ENCODE measurements at regions not wholly inside any gene's neighbourhood (a gene's known extent, or its start where the extent isn't known, plus 50 kb on each side); places are given as distances from the start of the nearest gene placed in this dataset.
"Not testable (repeated sequence)": the region's sequence is repeated elsewhere in the genome, so short reads cannot be mapped to it uniquely, and the experiment has no call there.

GRCh38 chr6:153572371-153572770 lies 441.3 kb upstream of the RGS17 start:
- no peak for ATAC-seq
- DNase-seq (ENCODE audit: low spot score): no peak

DNA sequence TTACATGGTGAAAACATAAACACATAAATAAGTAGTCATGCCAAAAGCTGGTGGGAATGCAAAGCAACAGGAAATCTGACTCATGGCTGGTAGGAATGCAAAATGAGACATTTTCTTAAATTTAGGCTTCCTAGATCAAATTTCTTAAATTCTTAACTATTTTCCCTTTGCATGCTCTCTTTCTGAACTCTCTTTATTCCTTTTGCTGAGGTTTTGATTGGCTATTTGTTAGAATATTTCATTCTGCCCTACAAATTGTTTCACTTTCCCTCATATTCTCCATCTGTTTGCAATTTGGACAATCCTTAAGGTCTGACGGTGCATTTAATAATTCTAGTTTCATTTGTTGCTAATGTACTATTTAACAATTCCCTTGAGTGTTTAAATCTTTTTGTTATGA lies 437.5 kb upstream of the RGS17 start:
- no peak for DNase-seq (ENCODE audit: low spot score)
- no peak for ATAC-seq

DNA sequence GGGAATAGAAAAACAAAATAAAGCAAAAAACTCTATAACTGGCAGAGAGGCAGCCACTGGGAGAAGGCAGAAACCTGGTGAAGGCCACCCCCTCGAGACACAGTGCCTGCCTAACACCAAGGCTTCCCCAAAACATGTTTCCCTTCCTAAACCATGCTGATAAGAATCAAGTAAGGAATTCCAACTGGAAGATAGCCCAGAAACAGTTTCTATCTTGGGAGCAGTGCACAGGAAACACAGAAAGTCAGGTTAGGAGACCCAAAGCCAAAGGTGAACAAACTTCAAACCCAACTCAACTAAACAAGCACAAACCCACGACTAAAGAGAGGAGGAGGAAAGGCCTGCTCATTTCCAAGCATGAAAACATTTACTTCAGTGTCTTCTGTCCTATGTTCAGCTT lies 433.7 kb upstream of the RGS17 start:
- DNase-seq (ENCODE audit: low spot score) (no peak), ATAC-seq (no peak)

GRCh38 chr6:153563001-153563400 lies 431.9 kb upstream of the RGS17 start:
- DNase-seq (ENCODE audit: low spot score) (no peak), ATAC-seq (no peak)

DNA sequence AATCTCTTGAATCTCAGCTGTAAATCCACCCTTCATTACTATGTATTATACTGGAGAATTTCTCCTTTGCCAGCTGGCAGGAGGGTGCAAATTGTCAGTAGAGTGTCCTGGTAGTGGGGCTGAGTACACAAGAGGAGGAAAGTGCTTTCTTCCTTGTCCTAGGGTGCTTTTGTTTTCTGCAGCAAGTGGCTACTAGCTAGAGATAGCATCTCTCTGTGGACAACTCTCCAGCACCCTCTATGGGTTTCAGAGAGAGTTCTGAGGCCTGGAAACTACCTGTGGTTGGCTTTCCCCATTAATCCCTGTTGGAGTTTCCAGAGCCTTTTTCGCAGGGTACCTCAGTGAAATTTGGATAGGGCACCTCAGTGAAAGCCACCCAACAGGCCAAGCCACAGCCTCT lies 422.5 kb upstream of the RGS17 start:
- DNase-seq (ENCODE audit: low spot score) (no peak), ATAC-seq (no peak)

DNA sequence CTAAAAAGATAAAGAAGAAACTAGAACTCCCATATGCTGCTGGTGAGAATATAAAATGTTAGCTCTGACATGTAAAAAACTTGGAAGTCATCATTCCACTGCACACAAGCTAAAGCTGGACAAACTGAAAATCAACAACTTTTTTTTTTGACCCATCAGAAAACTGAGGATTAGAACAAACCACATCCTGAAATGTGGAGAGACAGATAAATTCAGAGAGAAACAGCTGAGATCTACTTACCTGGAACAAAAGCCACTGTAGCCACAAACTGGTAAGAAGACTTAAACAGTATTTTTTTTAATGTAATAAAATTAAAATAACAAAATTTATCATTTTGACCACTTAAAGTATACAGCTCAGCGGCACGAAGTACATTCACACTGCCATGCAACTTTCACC lies 408.5 kb upstream of the RGS17 start:
- no peak for DNase-seq (ENCODE audit: low spot score)
- ATAC-seq: no peak

DNA sequence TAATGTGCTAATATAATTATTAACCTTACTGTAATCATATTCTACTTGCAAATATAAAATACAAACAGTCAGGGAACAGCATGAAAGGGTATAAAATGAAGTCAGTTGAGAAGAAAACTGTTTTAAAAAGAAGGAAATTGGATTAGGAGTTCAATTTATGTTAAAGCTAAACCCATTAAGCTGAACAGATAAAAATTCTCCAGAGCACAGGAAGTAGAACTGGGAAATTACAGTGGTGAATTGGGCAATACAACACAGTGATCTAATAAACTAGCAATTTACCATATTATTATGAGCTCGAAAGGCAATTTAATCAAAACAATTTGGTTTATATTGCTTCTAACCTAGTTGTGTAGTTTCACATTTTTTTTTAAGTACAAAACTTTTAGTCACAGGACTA lies 407.4 kb upstream of the RGS17 start:
- DNase-seq (ENCODE audit: low spot score) (no peak), ATAC-seq (no peak)

DNA sequence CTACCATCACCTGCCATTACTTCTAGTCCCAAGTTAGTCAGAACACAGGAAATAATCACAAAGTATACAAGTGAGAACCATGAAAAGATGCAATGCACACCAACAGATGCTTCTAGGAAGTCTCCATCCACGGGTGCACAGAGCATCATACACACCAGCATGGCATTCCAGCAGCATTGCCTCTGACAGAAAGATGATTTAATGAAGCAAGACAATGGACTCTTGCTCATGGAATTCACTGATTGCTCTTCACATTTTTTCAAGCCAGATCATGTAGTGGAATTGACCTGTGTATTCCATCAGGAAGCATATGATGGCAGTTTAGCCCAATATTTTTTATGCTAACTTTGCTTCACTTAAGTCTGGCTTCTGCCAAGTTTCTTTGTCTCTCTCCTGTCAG lies 406.3 kb upstream of the RGS17 start:
- ATAC-seq (no peak), DNase-seq (ENCODE audit: low spot score) (no peak)

GRCh38 chr6:153526479-153526878 lies 395.4 kb upstream of the RGS17 start:
- DNase-seq (ENCODE audit: low spot score): no peak
- no peak for ATAC-seq

- no peak for DNase-seq (ENCODE audit: low spot score)
- no peak for ATAC-seq
These were observed 394.9 kb upstream of the RGS17 start for GRCh38 chr6:153525998-153526397.

- ATAC-seq (no peak), DNase-seq (ENCODE audit: low spot score) (no peak)
These were observed 392.3 kb upstream of the RGS17 start for GRCh38 chr6:153523390-153523789.

DNA sequence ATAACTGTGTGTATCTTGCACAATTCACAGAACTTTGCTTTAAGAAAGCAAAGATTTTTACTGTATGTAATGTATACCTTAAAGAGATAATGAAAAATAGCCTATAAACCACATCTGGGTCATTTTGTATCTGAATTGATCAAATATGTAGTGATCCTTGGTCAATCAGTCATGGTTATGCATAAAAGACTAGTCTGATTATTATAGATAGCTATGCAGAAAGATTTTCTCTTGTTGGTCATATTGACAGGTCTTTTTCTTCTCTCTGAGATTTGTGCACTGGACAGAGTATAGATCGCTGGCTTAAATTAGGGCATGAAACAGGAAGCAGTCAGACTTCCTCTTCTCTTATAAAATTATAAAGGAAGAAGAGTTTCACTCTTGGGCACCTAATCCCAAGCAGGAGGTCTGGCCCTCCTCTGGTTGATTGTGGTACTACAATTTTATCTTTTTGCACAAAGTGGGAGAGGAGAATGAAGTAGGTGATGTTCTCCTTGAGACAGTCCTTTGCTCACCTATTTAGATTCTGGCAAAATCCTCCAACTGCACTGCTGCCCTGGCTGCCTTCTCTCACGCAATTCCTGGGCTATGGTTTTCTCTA lies 380.9 kb upstream of the RGS17 start:
- ATAC-seq: peak; percentile 93
- DNase-seq (ENCODE audit: low spot score): no peak

GRCh38 chr6:153503810-153504209 lies 372.7 kb upstream of the RGS17 start:
- ATAC-seq (no peak), DNase-seq (ENCODE audit: low spot score) (no peak)

DNA sequence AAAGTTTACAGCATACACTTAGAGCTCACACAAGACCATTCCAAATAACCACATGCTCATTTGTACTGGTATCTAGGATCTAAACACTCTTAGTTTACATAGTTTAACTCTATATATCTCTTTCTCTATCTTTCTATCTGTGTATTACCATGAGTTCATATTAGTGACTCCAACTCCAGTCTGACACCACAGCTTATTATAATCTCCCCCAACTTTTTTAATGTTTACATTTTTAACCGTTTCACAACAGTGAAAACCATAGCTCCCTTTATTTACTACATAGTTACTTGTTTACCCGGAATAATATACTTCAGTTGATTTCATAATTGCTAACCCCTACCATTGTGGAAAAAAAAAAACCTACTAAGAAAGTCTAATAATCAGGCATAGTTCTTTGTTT lies 362.4 kb upstream of the RGS17 start:
- ATAC-seq: no peak
- DNase-seq (ENCODE audit: low spot score): no peak

DNA sequence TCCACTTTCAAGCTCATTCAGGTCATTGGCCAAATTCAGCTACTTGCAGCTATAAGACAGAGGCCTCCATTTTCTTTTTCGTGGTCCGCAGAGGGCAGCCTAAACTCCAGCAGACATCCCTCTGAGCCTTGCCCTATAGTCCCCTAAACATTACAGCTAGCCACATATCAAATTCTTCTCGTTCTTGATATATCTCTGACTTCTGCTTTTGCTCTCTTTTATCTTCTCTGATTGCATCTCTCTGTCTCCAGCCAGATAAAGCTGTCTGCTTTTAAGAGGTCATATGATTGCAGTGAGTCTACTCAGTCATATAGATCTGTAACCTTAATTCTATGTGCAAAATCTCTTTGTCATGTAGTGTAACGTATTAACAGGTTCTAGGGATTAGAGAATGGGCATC lies 358.4 kb upstream of the RGS17 start:
- DNase-seq (ENCODE audit: low spot score) (no peak), ATAC-seq (no peak)

- no peak for ATAC-seq
These were observed 357.2 kb upstream of the RGS17 start for GRCh38 chr6:153488267-153488666.

GRCh38 chr6:153485072-153485471 lies 354.0 kb upstream of the RGS17 start:
- DNase-seq (ENCODE audit: low spot score) (no peak), ATAC-seq (no peak)

More at GRCh38 chr6:153488267-153488666, 357.2 kb upstream of the RGS17 start:
- DNase-seq (ENCODE audit: low spot score): no peak

DNA sequence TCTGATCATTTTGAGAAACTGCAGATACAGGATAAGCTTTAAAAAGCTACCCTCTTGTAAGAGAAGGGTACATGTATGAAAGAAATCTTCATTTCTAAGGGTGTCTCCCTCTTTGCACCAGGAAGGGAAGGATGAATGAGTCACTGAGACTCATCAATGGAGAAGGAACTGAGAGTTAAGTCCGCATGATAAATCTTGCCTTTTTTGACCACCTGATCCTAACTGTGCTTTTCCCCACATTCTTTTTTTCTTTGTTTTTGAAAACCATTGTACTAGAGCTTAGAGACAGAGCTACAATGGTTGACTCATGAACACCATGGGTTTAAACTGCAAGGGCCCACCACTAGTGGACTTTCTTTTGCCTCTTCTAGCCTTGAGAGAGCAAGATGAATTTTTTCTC lies 353.0 kb upstream of the RGS17 start:
- ATAC-seq (no peak), DNase-seq (ENCODE audit: low spot score) (no peak)

DNA sequence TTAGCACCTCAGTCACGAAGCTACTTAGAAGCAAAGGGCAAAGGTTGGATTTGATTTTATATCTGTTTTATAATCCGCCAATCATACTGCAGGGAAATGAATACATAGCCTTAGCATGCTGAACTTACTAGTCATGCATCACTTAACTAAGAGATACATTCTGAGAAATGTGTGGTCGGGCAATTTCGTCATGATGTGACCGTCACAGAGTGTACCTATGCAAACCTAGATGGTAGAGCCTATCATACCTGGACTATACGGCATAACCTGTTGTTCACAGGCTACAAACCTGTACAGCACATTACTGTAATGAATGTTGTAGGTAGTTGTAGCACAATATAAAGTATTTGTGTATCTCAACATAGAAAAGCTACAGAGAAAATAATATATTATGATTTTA lies 345.2 kb upstream of the RGS17 start:
- DNase-seq (ENCODE audit: low spot score) (no peak), ATAC-seq (no peak)

DNA sequence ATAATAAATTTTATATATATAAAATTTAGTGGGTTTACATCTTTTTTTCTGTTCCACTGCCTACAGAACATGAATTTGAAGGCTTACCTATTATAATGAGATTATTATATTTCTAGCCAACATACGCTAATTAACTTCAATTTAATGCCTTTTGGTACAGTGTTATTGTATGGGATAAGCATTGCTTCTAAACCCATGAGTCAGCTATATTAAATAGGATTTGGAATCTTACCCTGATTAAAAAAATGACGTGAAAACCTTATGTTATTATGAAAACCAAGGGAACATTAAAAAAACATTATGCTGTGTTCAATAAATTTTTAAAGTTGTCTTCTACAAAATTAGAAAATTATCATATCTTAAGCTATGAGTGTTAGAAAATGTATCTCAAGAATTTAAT lies 334.0 kb upstream of the RGS17 start:
- ATAC-seq (no peak), DNase-seq (ENCODE audit: low spot score) (no peak)

DNA sequence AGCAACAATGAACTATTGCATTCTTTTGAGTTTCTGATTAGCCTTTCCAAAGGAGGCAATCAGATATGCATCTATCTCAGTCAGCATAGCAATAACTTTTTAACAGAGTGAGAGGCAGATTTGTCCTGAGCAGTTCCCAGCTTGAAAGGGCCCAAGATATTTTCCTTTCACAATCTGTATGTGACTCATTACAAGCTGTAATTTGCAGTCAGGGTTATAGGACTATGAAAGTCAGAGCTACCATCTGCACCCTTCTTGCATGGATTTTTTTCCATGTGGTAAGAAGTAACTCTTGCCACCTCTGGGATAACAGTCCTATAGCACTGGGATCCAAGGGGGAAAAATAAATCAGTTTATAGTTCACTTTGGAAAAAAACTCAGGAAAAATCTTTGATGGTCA lies 318.2 kb upstream of the RGS17 start:
- ATAC-seq (no peak), DNase-seq (ENCODE audit: low spot score) (no peak)

DNA sequence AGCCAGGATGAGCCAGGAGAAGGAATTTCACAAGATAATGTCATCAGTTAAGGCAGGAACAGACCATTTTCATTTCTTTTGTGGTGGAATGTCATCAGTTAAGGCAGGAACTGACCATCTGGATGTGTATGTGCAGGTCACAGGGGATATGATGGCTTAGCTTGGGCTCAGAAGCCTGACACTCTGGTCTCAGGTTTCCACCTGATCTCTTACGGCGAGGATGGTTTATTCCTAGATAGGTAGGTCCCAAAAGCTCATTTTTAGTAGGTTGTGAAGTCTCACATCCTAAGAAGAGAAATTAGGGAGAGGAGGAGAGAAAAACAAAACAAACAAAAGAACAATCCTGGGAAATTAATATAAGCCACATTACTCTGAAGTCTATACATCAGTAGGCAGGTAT lies 311.7 kb upstream of the RGS17 start:
- ATAC-seq; DNase-seq (ENCODE audit: low spot score): not testable (repeated sequence)

DNA sequence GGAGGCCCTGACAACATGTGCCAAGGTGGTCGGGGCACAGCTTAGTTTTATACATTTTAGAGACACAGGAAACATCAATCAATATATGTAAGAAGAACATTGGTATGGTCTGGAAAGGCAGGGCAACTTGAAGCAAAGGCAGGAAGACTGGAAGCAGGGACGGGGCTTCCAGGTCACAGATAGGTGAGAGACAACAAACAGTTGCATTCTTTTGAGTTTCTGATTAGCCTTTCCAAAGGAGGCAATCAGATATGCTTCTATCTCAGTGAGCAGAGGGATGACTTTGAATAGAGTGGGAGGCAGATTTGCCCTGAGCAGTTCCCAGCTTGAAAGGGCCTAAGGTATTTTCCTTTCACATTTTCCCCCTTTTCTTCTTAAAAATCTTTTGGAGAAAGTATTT lies 311.0 kb upstream of the RGS17 start:
- DNase-seq (ENCODE audit: low spot score): no peak
- no peak for ATAC-seq

- ATAC-seq: no peak
- no peak for DNase-seq (ENCODE audit: low spot score)
These were observed 306.1 kb upstream of the RGS17 start for GRCh38 chr6:153437193-153437592.
